Endodermal cell (in vitro differentiated cells): ENCODE measurements at regions not wholly inside any gene's neighbourhood (a gene's known extent, or its start where the extent isn't known, plus 50 kb on each side); places are given as distances from the start of the nearest gene placed in this dataset.

Experiments used
- DNase-seq: peaks from one replicate; pipeline ENCODE4 v3.0.0-alpha.2; 2017
- H3K27ac ChIP-seq: 2 replicates; pipeline ENCODE4 v1.5.1; 2013; ENCODE audit warnings: mild to moderate bottlenecking, low read depth, low read length, moderate library complexity
- H3K27me3 ChIP-seq: 2 replicates; pipeline ENCODE4 v1.6.1; 2013; ENCODE audit warnings: mild to moderate bottlenecking, low read length, moderate library complexity; ENCODE audit not compliant: insufficient read depth, control insufficient read depth, poor library complexity, severe bottlenecking
- H3K36me3 ChIP-seq: 2 replicates; pipeline ENCODE4 v1.7.0; 2013; ENCODE audit warnings: mild to moderate bottlenecking, low read length, moderate library complexity; ENCODE audit not compliant: control insufficient read depth, insufficient read depth
- H3K4me1 ChIP-seq: one replicate; pipeline ENCODE4 v1.7.0; 2013; ENCODE audit warnings: low read length; ENCODE audit not compliant: control insufficient read depth, insufficient read depth
- H3K4me3 ChIP-seq: 2 replicates; pipeline ENCODE4 v1.5.1; 2013; ENCODE audit warnings: mild to moderate bottlenecking, low read length, moderate library complexity
- H3K9ac ChIP-seq: 2 replicates; pipeline ENCODE4 v1.6.1; 2013; ENCODE audit warnings: mild to moderate bottlenecking, low read length, moderate library complexity; ENCODE audit not compliant: poor library complexity, severe bottlenecking; ENCODE audit errors: extremely low read depth
- H3K9me3 ChIP-seq: 2 replicates; pipeline ENCODE4 v1.6.1; 2013; ENCODE audit warnings: mild to moderate bottlenecking, low read length, moderate library complexity; ENCODE audit not compliant: control insufficient read depth
- H3K27ac Mint-ChIP-seq: 2 replicates; pipeline ENCODE4 v1.8.0; 2020; ENCODE audit warnings: mixed read lengths
- H3K27me3 Mint-ChIP-seq: 2 replicates; pipeline ENCODE4 v1.8.0; 2021; ENCODE audit warnings: mild to moderate bottlenecking, mixed read lengths; ENCODE audit not compliant: insufficient read depth
- H3K36me3 Mint-ChIP-seq: 2 replicates; pipeline ENCODE4 v1.8.0; 2020; ENCODE audit warnings: low read depth, mixed read lengths
- H3K4me1 Mint-ChIP-seq: 2 replicates; pipeline ENCODE4 v1.8.0; 2020; ENCODE audit warnings: mixed read lengths
- H3K4me3 Mint-ChIP-seq: 2 replicates; pipeline ENCODE4 v1.8.0; 2020; ENCODE audit warnings: mild to moderate bottlenecking, moderate library complexity, mixed read lengths
- H3K9me3 Mint-ChIP-seq: 2 replicates; pipeline ENCODE4 v1.8.0; 2020; ENCODE audit warnings: mild to moderate bottlenecking, mixed read lengths
- CTCF ChIP-seq: fragments of 200-600 bp; sonication (generic); conservative IDR thresholded peaks from 2 replicates; pipeline ENCODE4 v1.5.0; 2021; ENCODE audit warnings: antibody characterized with exemption, mild to moderate bottlenecking
- WGBS, 2 experiments: methylation state at CpG; one replicate each; pipeline versions ENCODE4 v1.1.5 to v1.1.7; 2013; ENCODE audit warnings: missing lambda C conversion rate in 2 of 2, mixed read lengths in 1 of 2; ENCODE audit not compliant: insufficient coverage in 1 of 2, insufficient read length in 1 of 2; 5-methylcytosine and 5-hydroxymethylcytosine counted together

DNA sequence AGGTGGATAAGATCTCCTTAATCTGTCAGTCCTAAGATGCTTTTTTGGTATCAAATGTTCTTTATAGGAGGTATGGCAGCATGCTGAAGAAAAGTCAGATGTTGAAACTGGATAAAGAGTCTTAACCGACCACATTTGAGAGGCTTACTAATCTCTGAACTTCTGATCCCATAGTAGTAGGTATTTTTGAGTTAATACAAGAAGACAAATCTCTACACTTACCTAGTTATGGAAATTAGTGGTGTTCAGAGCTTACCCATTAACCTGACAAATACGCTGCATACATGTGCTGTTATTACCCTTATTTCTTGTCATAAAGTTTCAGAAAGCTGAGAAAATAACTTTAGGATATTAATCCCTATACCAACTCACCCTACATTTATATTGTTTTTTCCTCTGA lies 83.0 kb downstream of the ISL1 start:
- no peak for TF ChIP-seq CTCF
- Mint-ChIP-seq H3K27me3 (peaks cover 2% of the 10 kb centered on the region), H3K9me3 (no peaks in the 10 kb centered on the region), H3K4me3 (no peak overlapping the region), H3K27ac (no peak overlapping the region), H3K36me3 (no peaks in the 10 kb centered on the region), H3K4me1 (peaks cover 6% of the 10 kb centered on the region)
- H3K27me3 ChIP-seq: no peaks in the 10 kb centered on the region
- no peak for DNase-seq
- H3K4me3 ChIP-seq: no peak overlapping the region
- no peak overlapping the region for H3K9ac ChIP-seq
- H3K9me3 ChIP-seq: no peaks in the 10 kb centered on the region
- WGBS, 2 experiments: 96 to 100% methylated on average over 1 to 2 of the region's 2 CpGs
- no peaks in the 10 kb centered on the region for H3K4me1 ChIP-seq
- no peak overlapping the region for H3K27ac ChIP-seq
- no peaks in the 10 kb centered on the region for H3K36me3 ChIP-seq

DNA sequence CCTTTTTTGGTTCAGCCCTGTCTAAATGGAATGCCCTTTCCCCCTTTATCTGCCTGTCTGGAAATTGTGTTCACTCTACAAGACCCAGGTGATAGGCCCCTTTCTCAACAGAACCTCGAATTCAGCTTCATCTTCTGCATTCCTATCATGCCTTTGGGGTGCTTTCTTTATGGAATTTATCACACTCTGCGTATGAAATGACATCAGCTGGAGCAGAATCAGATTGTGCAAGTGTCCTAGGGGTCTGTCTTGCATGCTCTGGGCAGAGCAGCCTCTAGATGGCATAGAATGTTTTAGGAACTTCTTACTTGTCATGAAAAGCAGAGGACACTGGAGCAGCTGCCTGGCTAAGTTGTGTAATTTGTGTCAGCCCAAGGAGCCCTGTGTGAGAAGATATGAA lies 84.9 kb downstream of the ISL1 start:
- no peak overlapping the region for H3K27ac ChIP-seq

GRCh38 chr5:51471630-51472029 lies 88.4 kb downstream of the ISL1 start:
- H3K36me3 ChIP-seq: no peaks in the 10 kb centered on the region
- no peaks in the 10 kb centered on the region for H3K27me3 ChIP-seq
- H3K27ac Mint-ChIP-seq: no peak overlapping the region
- no peak overlapping the region for H3K27ac ChIP-seq
- H3K4me1 ChIP-seq: no peaks in the 10 kb centered on the region
- H3K36me3 Mint-ChIP-seq: no peaks in the 10 kb centered on the region
- WGBS, 2 experiments: no CpG with 5 or more reads among the region's 1 CpG
- H3K4me3 ChIP-seq: no peak overlapping the region
- H3K9ac ChIP-seq: no peak overlapping the region
- peaks cover 3% of the 10 kb centered on the region for H3K4me1 Mint-ChIP-seq
- no peaks in the 10 kb centered on the region for H3K9me3 Mint-ChIP-seq
- H3K4me3 Mint-ChIP-seq: no peak overlapping the region
- peaks cover 2% of the 10 kb centered on the region for H3K27me3 Mint-ChIP-seq
- TF ChIP-seq CTCF: no peak
- no peaks in the 10 kb centered on the region for H3K9me3 ChIP-seq
- no peak for DNase-seq

More for the DNA sequence above, 84.9 kb downstream of the ISL1 start:
- Mint-ChIP-seq H3K36me3 (no peaks in the 10 kb centered on the region), H3K27me3 (peaks cover 2% of the 10 kb centered on the region), H3K4me3 (no peak overlapping the region), H3K27ac (no peak overlapping the region), H3K4me1 (peaks cover 6% of the 10 kb centered on the region), H3K9me3 (no peaks in the 10 kb centered on the region)
- DNase-seq: no peak
- TF ChIP-seq CTCF: peak; percentile 47
- no peak overlapping the region for H3K4me3 ChIP-seq
- H3K9me3 ChIP-seq: no peaks in the 10 kb centered on the region
- no peaks in the 10 kb centered on the region for H3K27me3 ChIP-seq
- no peaks in the 10 kb centered on the region for H3K4me1 ChIP-seq
- no peaks in the 10 kb centered on the region for H3K36me3 ChIP-seq
- WGBS, 2 experiments: 77 to 100% methylated on average over 1 to 2 of the region's 2 CpGs
- no peak overlapping the region for H3K9ac ChIP-seq
